K562 (cell line): ENCODE measurements at regions not wholly inside any gene's neighbourhood (a gene's known extent, or its start where the extent isn't known, plus 50 kb on each side); places are given as distances from the start of the nearest gene placed in this dataset.

Experiments
- ATAC-seq: fragments of 200-7000 bp; cut with Tn5 transposase; 3 replicates; pipeline ENCODE4 v1.9.1; 2020; ENCODE audit warnings: moderate library complexity
- BruUV-seq: library from RNA; stranded (reverse); fragments of 400-500 nt; replicated peaks from 2 replicates; lab custom pipeline; 2021; lab: Mats Ljungman, UMichigan
- CTCF ChIA-PET: fragments of 300-600 bp; formaldehyde crosslinking; extraction: SDS; loops from one replicate; lab custom pipeline; 2021; ENCODE audit warnings: low intra/inter-chr PET ratio; lab: Yijun Ruan, JAX
- POLR2A ChIA-PET: fragments of 300-600, 350-650 bp; sonication (Branson Sonifier 250); formaldehyde crosslinking; extraction: SDS; loops from one replicate; lab custom pipeline; 2021; ENCODE audit warnings: antibody characterized with exemption, inconsistent platforms; lab: Yijun Ruan, JAX
- DNase-seq, 4 experiments: peaks; one replicate each; pipeline versions ENCODE4 v3.0.0 to v3.0.0-alpha.2; 2011 to 2018; ENCODE audit warnings: low spot score in 3 of 4, mixed read lengths in 3 of 4; ENCODE audit errors: extremely low read depth in 1 of 4
- FAIRE-seq: peaks from 2 replicates; lab custom pipeline; 2011; peaks lifted over from hg19 to GRCh38; lab: Jason Lieb, UNC
- H2AFZ ChIP-seq: 2 replicates; pipeline ENCODE4 v1.6.0; 2011; ENCODE audit warnings: low read depth, low read length, control low read depth, inconsistent platforms
- H3K27ac ChIP-seq: fragments of 200-600 bp; 3 replicates; pipeline ENCODE4 v1.8.0; 2011; ENCODE audit warnings: low read depth, mild to moderate bottlenecking, control low read depth, inconsistent platforms, low read length, moderate library complexity, mixed read lengths; ENCODE audit errors: extremely low read depth
- H3K27me3 ChIP-seq, 2 experiments: fragments of 300-600 bp in 1 of 2; 2 replicates in 1 of 2; 3 replicates in 1 of 2; pipeline versions ENCODE4 v1.6.0 to v1.8.0; 2011; ENCODE audit warnings: inconsistent platforms in 2 of 2, low read length in 2 of 2, mild to moderate bottlenecking in 1 of 2, mixed read lengths in 1 of 2, moderate library complexity in 1 of 2; ENCODE audit not compliant: control insufficient read depth in 2 of 2, insufficient read depth in 2 of 2
- H3K36me3 ChIP-seq: fragments of 300-600 bp; 3 replicates; pipeline ENCODE4 v1.8.0; 2011; ENCODE audit warnings: mild to moderate bottlenecking, low read length, inconsistent platforms; ENCODE audit not compliant: control insufficient read depth, insufficient read depth
- H3K4me1 ChIP-seq, 2 experiments: fragments of 200-600 bp in 1 of 2; replicated peaks in 1 of 2; 2 replicates in 1 of 2; 3 replicates in 1 of 2; pipeline versions ENCODE4 v1.5.1 to v1.8.0; 2011; ENCODE audit warnings: inconsistent platforms in 2 of 2, low read length in 2 of 2, mild to moderate bottlenecking in 1 of 2, mixed read lengths in 1 of 2, moderate library complexity in 1 of 2; ENCODE audit not compliant: control insufficient read depth in 2 of 2, insufficient read depth in 2 of 2
- H3K4me2 ChIP-seq: 2 replicates; pipeline ENCODE4 v1.6.1; 2011; ENCODE audit warnings: low read length, control low read depth, inconsistent platforms, mixed read lengths; ENCODE audit not compliant: insufficient read depth
- H3K4me3 ChIP-seq: fragments of 200-600 bp; sonication (generic), shearing (Covaris generic); 2 replicates; pipeline ENCODE4 v1.5.1; 2016; ENCODE audit warnings: control low read depth, inconsistent platforms
- H3K79me2 ChIP-seq: fragments of 200-600 bp; 3 replicates; pipeline ENCODE4 v1.8.0; 2011; ENCODE audit warnings: low read length, inconsistent platforms; ENCODE audit not compliant: control insufficient read depth, insufficient read depth
- H3K9ac ChIP-seq, 2 experiments: 2 replicates each; pipeline versions ENCODE4 v1.6.0 to v1.6.1; 2011; ENCODE audit warnings: low read depth in 2 of 2, low read length in 2 of 2, control low read depth in 1 of 2, inconsistent platforms in 1 of 2, mild to moderate bottlenecking in 1 of 2, mixed read lengths in 1 of 2; ENCODE audit not compliant: insufficient read depth in 1 of 2
- H3K9me1 ChIP-seq: one replicate; pipeline ENCODE4 v1.6.0; 2011; ENCODE audit warnings: inconsistent platforms, mild to moderate bottlenecking, low read length, moderate library complexity; ENCODE audit not compliant: control insufficient read depth, insufficient read depth
- H3K9me3 ChIP-seq: replicated peaks from 2 replicates; pipeline ENCODE4 v1.5.1; 2011; ENCODE audit warnings: low read depth, low read length, inconsistent platforms; ENCODE audit not compliant: control insufficient read depth, insufficient read depth
- H4K20me1 ChIP-seq: replicated peaks from 2 replicates; pipeline ENCODE4 v1.6.1; 2011; ENCODE audit warnings: low read length, inconsistent platforms, mixed read lengths; ENCODE audit not compliant: control insufficient read depth, insufficient read depth
- E2F1 ChIP-seq: sonication (generic); formaldehyde crosslinking; IDR thresholded peaks from 2 replicates; pipeline ENCODE4 v1.8.1; 2023; ENCODE audit warnings: mild to moderate bottlenecking, missing genetic modification reagents, moderate library complexity
- E4F1 ChIP-seq: fragments of 250-450 bp; sonication (Bioruptor Pico); IDR thresholded peaks from 2 replicates; pipeline ENCODE4 v1.5.0; 2021; ENCODE audit warnings: mild to moderate bottlenecking, borderline replicate concordance
- KDM1A ChIP-seq, 2 experiments: fragments of 450-650 bp; IDR thresholded peaks; 2 replicates each; pipeline ENCODE4 v1.6.1; 2016; ENCODE audit warnings: mild to moderate bottlenecking in 2 of 2
- MEIS2 ChIP-seq: fragments of 450-650 bp; IDR thresholded peaks from 2 replicates; pipeline ENCODE4 v1.6.1; 2014; ENCODE audit warnings: mild to moderate bottlenecking; ENCODE audit not compliant: partially characterized antibody
- MLX ChIP-seq, 2 experiments: fragments of 450-650 bp in 1 of 2; sonication (generic) in 1 of 2; formaldehyde crosslinking; conservative IDR thresholded peaks; 2 replicates each; pipeline versions ENCODE4 v1.4.0 to v1.8.1; 2020 to 2022; ENCODE audit warnings: mild to moderate bottlenecking in 1 of 2, missing genetic modification reagents in 1 of 2
- MYBL2 ChIP-seq, 2 experiments: fragments of 450-650 bp in 1 of 2; sonication (generic) in 1 of 2; formaldehyde crosslinking in 1 of 2; IDR thresholded peaks; 2 replicates each; pipeline versions ENCODE4 v1.6.1 to v1.8.1; 2017 to 2022; ENCODE audit warnings: borderline replicate concordance in 1 of 2, inconsistent platforms in 1 of 2, low read depth in 1 of 2, mild to moderate bottlenecking in 1 of 2, missing genetic modification reagents in 1 of 2, moderate library complexity in 1 of 2
- NCOR1 ChIP-seq: fragments of 450-650 bp; IDR thresholded peaks from 2 replicates; pipeline ENCODE4 v1.6.1; 2016; ENCODE audit warnings: mild to moderate bottlenecking, moderate library complexity
- POLR2AphosphoS2 ChIP-seq: IDR thresholded peaks from 2 replicates; pipeline ENCODE4 v1.6.1; 2012; ENCODE audit warnings: low read length, improper control_type of control experiment
- RFX7 ChIP-seq: fragments of 250-450 bp; sonication (Bioruptor Pico); IDR thresholded peaks from 2 replicates; pipeline ENCODE4 v1.5.1; 2021; ENCODE audit warnings: mild to moderate bottlenecking
- SMARCB1 ChIP-seq: IDR thresholded peaks from 2 replicates; pipeline ENCODE4 v1.6.1; 2011; ENCODE audit warnings: improper control_type of control experiment, low read depth; ENCODE audit not compliant: insufficient read length
- TGIF2 ChIP-seq: sonication (generic); formaldehyde crosslinking; IDR thresholded peaks from 2 replicates; pipeline ENCODE4 v1.8.1; 2022; ENCODE audit warnings: mild to moderate bottlenecking, missing genetic modification reagents, moderate library complexity
- ZNF398 ChIP-seq: fragments of 250-450 bp; sonication (Bioruptor Pico); IDR thresholded peaks from 2 replicates; pipeline ENCODE4 v1.8.0; 2021; ENCODE audit warnings: moderate library complexity, mild to moderate bottlenecking, inconsistent platforms
- WGBS: fragments of 100-300 bp; shearing (Covaris generic); methylation state at CpG from one replicate; pipeline ENCODE4 v1.1.6; 2016; ENCODE audit warnings: low coverage, mixed read lengths; ENCODE audit not compliant: insufficient coverage; ENCODE audit errors: missing lambda C conversion rate; 5-methylcytosine and 5-hydroxymethylcytosine counted together
- in situ Hi-C: fragments of 300-500 bp; cut with MboI; formaldehyde crosslinking; loops from 4 replicates; pipeline ENCODE4 v1.15.0; 2018; ENCODE audit warnings: inconsistent platforms, mixed read lengths
- intact Hi-C: fragments of 100-400 bp; cut with micrococcal nuclease; formaldehyde crosslinking; loops from 2 replicates; pipeline ENCODE4 v1.14.2; 2022

- 4% methylated on average over 4 of the region's 4 CpGs for WGBS
- Histone ChIP-seq H3K4me3 (no peak overlapping the region), H3K9ac (no peak overlapping the region), H3K27me3 (no peaks in the 10 kb centered on the region), H2AFZ (no peak overlapping the region), H3K79me2 (no peaks in the 10 kb centered on the region), H3K4me2 (no peak overlapping the region), H3K9me3 (no peaks in the 10 kb centered on the region), H3K27ac (no peak overlapping the region), H3K9me1 (no peaks in the 10 kb centered on the region), H3K4me1 (no peaks in the 10 kb centered on the region), H3K36me3 (no peaks in the 10 kb centered on the region), H4K20me1 (no peaks in the 10 kb centered on the region)
- no peak for FAIRE-seq
- no TSS peak for BruUV-seq
- DNase-seq, result no peak
- TF ChIP-seq POLR2AphosphoS2 (no peak), KDM1A (IDR thresholded peaks at IDR 0.05) (no peak), MYBL2 (IDR thresholded peaks at IDR 0.05; ENCODE audit: low read depth) (no peak), MYBL2 (CRISPR knock-in tag; IDR thresholded peaks at IDR 0.05; ENCODE audit: borderline replicate concordance) (no peak), MEIS2 (no peak), NCOR1 (no peak), MLX (CRISPR knock-in tag; conservative IDR thresholded peaks at IDR 0.05) (no peak), E2F1 (CRISPR knock-in tag) (no peak), E4F1 (CRISPR knock-in tag) (no peak), RFX7 (CRISPR knock-in tag) (no peak), TGIF2 (CRISPR knock-in tag) (no peak), ZNF398 (CRISPR knock-in tag) (no peak), SMARCB1 (no peak)
- no peak for ATAC-seq
- intact Hi-C loops (no loop called here), in situ Hi-C loops (no loop called here)
- CTCF ChIA-PET, result no interaction called here
- POLR2A ChIA-PET, result no interaction called here
Observed at GRCh38 chr2:211170843-211171242, 614.4 kb downstream of the CPS1 start.
